HG02885 (cell line): ENCODE measurements at regions not wholly inside any gene's neighbourhood (a gene's known extent, or its start where the extent isn't known, plus 50 kb on each side); places are given as distances from the start of the nearest gene placed in this dataset.

Source experiments
- ATAC-seq: cut with Tn5 transposase; IDR thresholded peaks from one replicate; pipeline ENCODE4 v1.9.1; 2021; ENCODE audit warnings: mild to moderate bottlenecking; ENCODE audit not compliant: unreplicated experiment, poor library complexity

GRCh38 chr5:143870362-143870761, 58.4 kb downstream of the HMHB1 start:
- no peak for ATAC-seq

GRCh38 chr5:143870871-143871632, 59.1 kb downstream of the HMHB1 start:
- ATAC-seq: no peak

DNA sequence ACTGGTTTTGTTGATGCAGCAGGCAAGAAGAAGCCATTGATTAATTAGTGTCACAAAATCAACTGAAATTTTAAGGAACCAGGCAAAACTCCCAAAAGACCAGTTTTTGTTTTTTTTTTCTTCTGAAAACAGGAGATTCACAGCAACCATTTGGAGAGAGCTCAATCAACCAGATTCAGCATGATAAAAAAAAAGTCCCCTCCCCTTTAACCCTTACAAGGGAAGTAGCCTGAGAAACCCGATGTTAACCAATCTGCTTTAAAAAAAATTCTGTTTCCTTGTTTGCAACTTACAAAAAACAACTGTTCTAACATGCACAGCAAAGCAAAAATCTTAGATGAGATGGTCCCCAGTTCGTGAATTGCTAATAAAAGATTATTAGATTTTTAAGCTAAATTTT, 59.7 kb downstream of the HMHB1 start:
- no peak for ATAC-seq

- no peak for ATAC-seq
These were observed 62.4 kb downstream of the HMHB1 start for GRCh38 chr5:143874312-143874711.

GRCh38 chr5:143877196-143877595, 65.2 kb downstream of the HMHB1 start:
- ATAC-seq: no peak

DNA sequence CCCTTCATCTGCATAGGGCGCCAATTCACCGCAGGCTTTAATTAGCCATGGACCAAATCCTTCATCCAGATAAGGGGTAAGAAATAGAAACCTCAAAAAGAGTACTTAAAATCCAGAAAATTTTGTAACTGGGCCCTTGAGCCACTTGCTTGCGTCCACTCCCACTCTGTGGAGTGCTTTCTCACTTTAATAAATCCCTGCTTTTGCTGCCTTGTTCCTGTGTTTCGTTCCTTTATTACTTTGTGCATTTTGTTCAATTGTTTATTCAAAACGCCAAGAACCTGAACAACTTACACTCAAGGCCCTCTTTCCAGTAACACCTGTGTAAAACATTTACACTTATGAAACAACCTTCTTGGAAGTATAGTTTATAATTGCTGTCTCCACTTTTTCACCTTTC, 66.5 kb downstream of the HMHB1 start:
- ATAC-seq: no peak

- no peak for ATAC-seq
These were observed 67.7 kb downstream of the HMHB1 start for GRCh38 chr5:143879646-143880045.

- ATAC-seq: no peak
These were observed 68.2 kb downstream of the HMHB1 start for GRCh38 chr5:143880178-143880577.

- ATAC-seq: no peak
These were observed 70.6 kb downstream of the HMHB1 start for GRCh38 chr5:143882520-143882919.

- no peak for ATAC-seq
These were observed 74.1 kb downstream of the HMHB1 start for GRCh38 chr5:143886096-143886495.

DNA sequence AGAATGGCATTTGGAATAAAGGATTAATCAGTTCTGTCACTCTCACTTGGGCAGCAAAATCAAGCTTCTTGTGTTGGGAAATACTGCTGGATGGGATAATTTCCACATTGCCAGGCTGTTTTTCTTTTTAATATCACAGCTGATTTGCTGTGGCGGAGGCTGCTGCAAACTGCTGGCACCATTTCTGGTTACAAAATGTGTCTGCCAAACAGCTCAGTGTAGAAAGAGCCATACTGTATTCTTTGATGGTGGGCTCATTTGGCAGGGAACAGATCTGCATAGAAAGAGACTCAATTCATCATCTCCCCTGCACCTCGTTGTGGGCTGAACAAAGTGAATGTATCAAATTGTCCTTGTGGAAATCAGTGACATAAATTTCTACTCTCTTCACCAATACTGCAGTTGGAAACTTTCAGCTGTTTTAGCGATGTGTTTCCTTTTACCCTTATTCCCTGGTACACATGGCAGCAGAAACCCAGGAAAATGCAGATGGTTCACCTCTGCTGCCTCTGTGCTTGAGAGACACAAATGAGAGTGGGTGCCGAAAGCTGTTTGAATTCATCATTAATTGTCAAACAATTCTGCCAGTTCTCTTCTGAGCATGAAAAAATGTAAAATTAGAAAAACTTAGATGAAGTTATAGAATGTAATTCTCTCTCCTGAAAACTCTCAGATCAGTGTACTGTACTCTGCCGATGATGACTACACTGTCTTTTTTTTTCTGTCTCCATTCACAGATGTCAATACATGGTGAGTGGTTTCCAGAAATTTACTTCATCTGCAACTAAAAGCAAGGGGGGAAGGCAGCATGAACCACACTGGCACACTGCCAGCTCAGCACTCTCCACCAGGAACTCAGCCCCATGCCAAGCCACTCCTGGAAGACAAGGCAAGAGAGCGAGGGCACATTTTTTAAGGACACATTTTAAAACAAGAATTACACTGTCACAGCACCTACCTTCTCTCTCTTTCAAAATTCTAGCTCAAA, 75.0 kb downstream of the HMHB1 start:
- ATAC-seq: no peak

- no peak for ATAC-seq
These were observed 76.1 kb downstream of the HMHB1 start for GRCh38 chr5:143887903-143888665.

DNA sequence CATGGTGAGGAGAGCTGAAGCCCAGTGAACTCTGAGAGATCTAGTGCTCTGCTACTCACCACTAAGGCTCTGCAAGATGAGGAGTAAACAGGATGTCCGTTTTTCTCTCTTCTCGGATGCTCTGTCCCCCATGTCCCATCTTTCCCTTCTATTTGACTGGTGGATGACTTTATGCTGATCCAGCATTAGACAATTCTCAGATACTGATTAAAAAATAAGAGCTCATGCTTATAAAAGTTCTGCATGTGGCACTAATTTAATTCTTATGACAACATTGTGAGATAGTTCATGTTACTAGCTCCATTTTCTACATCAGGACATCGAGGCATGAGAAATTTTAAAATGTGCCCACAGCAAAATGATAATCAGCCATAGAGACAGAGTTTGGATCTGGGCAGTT, 77.0 kb downstream of the HMHB1 start:
- no peak for ATAC-seq

DNA sequence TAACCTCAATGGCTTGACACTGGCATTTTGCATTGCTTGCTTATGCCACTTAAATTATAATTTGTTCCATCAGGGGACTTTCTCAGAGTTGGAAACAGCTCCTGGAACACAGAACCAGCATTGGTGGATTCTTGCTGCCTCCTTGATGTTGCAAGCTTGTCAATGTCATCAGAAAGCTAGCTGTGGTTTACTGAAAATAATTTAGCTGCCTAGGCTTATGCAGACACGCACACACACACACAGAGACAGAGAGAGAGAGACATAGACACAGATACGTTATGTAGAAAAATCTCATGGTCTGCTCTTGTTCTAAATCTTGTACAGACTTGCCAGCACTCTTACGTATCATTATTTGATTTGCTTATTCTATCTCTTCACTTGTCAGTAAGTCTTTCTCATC, 78.0 kb downstream of the HMHB1 start:
- ATAC-seq: no peak

- ATAC-seq: no peak
These were observed 78.5 kb downstream of the HMHB1 start for GRCh38 chr5:143890487-143890886.

DNA sequence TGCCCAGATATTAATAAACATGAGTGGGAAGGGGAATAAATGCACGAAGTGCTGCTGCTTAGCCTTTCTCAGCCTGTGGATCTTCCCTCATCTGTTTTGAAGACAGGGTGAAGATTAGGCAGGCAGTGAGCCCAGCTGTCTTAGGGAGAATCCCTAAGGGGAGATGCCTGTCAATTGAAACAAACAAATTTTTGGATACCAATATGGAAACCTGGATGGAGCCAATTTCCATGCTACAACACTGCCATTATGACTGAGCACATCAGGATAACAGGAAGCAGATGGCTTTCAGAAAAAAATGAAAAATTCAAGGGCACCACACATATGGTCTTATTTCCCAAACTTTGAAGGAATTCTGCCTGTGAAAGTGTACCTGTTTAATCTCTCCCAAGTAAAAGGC, 80.3 kb downstream of the HMHB1 start:
- ATAC-seq: no peak

- no peak for ATAC-seq
These were observed 80.9 kb downstream of the HMHB1 start for GRCh38 chr5:143892908-143893307.

GRCh38 chr5:143893638-143894037, 81.7 kb downstream of the HMHB1 start:
- ATAC-seq: no peak

GRCh38 chr5:143896516-143896915, 84.6 kb downstream of the HMHB1 start:
- ATAC-seq: no peak

DNA sequence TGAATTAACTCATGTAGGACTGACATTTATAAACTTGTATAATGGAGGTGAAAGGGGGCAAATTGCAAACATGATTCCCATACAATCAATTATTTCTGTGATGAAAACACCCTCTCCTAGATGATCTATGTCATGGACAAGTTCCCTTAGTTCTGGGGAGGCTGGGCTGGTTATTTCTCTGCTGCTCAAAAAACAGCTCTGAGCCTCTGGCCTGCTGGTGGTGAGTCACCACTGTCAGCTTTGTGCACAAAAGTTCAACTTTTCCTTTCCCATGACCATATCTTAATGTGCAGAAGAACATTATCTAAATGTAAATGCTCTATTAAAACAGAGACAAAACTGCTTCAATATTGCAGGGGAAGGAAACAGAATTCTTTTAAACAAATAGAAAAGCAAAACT, 85.0 kb downstream of the HMHB1 start:
- no peak for ATAC-seq

- ATAC-seq: no peak
These were observed 86.4 kb downstream of the HMHB1 start for GRCh38 chr5:143898381-143898780.
